22Rv1 (cell line): ENCODE measurements at regions not wholly inside any gene's neighbourhood (a gene's known extent, or its start where the extent isn't known, plus 50 kb on each side); places are given as distances from the start of the nearest gene placed in this dataset.

ENCODE experiments used
- ZFX ChIP-seq: fragments of 450-650 bp; IDR thresholded peaks from 2 replicates; pipeline ENCODE4 v1.6.1; 2017; ENCODE audit warnings: antibody characterized with exemption, borderline replicate concordance
- TF ChIP-seq, protein P1 (sequence below): fragments of 450-650 bp; IDR thresholded peaks from 2 replicates; pipeline ENCODE4 v1.5.1; 2017; ENCODE audit warnings: mild to moderate bottlenecking

DNA sequence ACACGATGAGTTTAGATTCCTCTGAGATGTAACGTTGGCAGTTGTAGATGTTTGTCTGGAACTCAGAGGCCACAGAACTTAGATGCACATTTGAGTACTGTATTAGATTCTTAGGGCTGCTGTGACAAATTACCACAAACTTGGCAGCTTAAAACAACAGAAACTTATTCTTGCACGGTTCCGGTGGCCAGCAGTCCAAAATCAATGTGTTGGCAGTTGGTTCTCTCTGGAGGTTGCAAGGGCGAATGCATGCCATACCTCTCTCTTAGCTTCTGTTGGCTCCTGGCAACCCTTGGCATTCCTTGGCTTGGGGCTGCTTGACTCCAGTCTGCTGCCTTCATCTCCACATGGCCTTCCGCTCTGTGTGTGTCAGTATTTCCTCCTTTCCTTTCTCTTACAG, 118.9 kb downstream of the C12orf75 start:
- TF ChIP-seq, protein P1, sequence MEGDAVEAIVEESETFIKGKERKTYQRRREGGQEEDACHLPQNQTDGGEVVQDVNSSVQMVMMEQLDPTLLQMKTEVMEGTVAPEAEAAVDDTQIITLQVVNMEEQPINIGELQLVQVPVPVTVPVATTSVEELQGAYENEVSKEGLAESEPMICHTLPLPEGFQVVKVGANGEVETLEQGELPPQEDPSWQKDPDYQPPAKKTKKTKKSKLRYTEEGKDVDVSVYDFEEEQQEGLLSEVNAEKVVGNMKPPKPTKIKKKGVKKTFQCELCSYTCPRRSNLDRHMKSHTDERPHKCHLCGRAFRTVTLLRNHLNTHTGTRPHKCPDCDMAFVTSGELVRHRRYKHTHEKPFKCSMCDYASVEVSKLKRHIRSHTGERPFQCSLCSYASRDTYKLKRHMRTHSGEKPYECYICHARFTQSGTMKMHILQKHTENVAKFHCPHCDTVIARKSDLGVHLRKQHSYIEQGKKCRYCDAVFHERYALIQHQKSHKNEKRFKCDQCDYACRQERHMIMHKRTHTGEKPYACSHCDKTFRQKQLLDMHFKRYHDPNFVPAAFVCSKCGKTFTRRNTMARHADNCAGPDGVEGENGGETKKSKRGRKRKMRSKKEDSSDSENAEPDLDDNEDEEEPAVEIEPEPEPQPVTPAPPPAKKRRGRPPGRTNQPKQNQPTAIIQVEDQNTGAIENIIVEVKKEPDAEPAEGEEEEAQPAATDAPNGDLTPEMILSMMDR = no peak
- no peak for TF ChIP-seq ZFX
